Stimulated activated CD8-positive, alpha-beta memory T cell treated with anti-CD3 and anti-CD28 coated beads, Interleukin-15, amount 100 ng/mL, for 24 hours (primary cell): ENCODE measurements at regions not wholly inside any gene's neighbourhood (a gene's known extent, or its start where the extent isn't known, plus 50 kb on each side); places are given as distances from the start of the nearest gene placed in this dataset.
"Not testable (repeated sequence)": the region's sequence is repeated elsewhere in the genome, so short reads cannot be mapped to it uniquely, and the experiment has no call there.

Experiments used
- DNase-seq: peaks from one replicate; pipeline ENCODE4 v3.0.0-alpha.2; 2020; ENCODE audit warnings: low read depth

DNA sequence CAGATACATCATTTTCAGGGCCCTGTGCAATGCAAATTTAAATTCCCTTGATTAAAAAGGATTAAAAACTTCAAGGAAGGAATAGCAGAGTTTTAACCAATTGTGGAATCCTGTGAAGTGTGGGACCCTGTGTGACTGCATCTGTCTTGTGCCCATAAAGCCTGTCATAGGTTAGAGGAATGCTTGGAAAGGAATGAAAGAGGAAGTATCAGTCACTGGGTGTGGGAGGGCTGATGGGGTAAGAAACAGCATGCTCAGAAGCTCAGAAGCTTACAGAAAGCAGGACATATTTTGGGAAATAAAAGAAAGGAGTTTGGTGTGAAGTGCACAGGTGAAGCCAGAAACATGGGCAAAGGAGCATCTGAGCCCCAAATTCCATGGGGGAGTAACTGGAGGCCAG is 150.8 kb upstream of the ETV3 start:
- DNase-seq, result no peak

DNA sequence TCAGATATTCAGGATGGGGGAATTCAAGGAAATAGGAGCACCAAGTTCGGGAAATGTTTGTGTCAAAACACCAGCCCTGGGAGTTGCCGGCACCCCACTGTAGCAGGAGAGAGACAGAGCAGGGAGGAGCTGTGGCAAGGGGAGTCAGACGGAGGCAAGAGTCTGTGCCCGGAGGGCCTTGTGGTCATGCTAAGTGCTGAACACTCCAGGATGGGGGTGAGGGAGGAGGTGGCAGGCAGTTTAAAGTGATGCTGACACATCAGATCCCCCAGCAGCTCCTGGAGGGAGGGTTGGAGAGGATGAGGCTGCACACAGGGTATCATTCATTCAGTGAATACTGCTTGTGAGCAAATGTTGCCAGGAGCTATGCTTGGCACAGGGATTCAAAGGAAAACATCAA is 150.3 kb upstream of the ETV3 start:
- DNase-seq, result no peak

DNA sequence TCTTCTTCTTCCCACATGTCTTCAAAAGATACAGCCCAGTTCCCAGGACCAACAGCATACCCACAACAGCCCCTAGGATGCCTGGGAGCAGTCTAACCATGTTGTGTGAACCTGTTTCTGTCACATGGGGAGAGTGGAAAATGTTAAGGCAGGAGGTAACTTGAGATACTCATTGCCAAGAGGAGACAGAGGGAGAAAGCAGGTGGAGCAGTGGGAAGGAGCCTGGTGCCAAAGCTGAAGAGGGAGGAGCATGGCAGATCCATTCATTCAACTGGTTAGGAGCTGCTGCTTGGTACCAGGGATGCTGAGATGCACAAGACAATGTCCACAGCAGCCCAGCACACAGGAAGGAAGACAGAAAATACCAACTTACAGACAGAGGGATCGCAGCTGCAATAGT is 149.8 kb upstream of the ETV3 start:
- no peak for DNase-seq

DNA sequence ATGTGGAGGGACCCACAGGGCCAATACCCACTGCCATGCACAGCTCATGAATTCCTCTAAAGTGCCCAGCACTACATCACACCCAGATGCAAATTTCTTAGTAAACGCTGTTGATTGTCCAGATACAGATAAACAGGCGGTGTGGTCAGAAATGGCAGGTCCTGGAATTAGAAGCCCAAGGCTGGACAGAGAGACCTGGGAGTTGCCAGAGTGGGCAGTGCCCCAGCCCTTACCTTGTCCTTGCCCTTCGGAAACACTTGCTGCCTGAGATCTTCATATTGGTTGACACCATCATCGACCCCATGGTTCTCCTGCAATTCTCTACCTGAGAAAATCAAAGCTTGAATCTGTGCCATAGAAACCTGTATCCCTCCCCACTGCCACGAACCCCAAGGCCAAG is 149.3 kb upstream of the ETV3 start:
- no peak for DNase-seq

DNA sequence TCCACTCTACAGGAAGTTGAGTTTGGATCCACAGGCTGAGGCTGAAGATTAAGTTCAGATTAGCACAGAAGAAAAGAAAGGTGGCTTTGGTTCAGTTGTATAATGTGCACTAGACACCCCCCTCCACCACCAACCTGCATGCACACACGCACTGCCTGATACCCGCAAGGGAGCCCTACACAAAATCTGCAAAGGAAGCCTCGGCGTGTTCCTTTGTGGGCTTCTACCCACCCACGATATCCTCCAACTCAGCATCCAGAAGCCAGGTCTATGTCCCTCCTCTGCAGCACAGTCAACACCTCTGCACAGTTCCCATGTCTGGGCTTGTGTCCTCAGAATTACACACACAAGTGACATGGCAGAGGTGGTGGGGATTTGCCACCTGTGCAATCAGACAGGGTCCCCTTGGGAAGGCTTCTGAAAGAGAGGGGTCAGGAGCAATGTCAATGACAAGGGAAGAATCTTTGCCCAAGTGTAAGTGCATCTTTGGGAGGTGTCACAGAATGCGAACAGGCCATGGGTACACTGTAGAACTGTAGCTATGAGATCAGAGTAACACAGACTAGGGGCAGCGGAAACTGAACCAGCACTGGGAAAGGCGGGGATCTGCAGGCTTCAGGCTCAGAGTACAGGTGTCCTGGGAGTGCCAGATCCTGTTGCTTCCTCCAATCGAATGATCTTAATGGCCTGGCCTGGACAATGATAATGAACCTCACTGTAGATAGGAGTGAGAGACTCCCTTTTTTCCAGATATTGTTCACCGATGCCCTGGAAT is 148.6 kb upstream of the ETV3 start:
- DNase-seq, result no peak

DNA sequence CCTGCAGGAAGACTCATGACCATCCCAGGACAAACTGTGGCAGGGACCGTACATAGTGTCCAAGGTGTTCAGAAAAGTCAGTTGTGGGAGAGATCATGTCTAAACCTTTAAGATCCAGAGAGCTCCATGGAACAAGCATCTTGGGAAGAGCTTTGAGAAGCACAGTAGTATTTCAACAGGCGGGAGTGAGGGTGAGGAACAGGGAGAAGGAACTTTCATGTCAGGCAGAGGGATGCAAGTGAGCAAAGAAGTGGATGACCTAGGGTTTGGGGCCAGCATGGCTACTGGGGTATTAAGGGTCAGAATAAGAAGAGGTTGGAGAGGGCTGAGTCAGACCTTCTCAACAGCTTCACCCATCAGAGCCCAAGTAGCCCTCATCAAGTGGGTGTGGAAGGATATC is 147.9 kb upstream of the ETV3 start:
- no peak for DNase-seq

DNA sequence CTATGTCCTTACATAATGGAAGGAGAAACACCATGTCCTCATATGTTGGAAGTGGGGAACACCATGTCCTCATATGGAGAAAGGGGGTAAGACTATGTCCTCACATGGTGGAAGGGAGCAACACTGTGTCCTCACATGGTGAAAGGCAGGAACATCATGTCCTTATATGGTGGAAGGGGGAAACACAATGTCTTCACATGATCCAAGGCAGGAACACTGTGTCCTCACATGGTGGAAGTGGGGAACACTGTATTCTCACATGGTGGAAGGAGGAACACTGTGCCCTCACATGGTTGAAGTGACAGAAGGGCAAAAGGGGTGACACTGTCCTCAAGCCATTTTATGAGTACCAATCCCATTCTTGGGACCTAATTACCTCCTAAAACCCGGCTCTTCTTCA is 146.3 kb upstream of the ETV3 start:
- no peak for DNase-seq

DNA sequence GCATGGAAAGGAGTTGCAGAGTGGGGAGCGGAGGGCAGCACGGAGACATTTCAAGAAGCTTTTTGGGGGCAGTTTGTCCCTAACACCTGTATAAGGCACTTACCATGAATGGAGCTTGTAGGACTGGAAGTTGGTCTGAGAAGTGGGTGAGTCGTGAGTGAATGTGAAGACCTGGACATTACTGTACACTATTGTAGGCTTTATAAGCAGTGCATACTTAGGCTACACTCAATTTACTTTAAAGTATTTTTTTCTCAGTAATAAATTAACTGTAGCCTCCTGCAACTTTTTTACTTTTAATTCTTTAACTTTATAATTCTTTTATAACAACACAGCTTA is 141.6 kb upstream of the ETV3 start:
- no peak for DNase-seq

DNA sequence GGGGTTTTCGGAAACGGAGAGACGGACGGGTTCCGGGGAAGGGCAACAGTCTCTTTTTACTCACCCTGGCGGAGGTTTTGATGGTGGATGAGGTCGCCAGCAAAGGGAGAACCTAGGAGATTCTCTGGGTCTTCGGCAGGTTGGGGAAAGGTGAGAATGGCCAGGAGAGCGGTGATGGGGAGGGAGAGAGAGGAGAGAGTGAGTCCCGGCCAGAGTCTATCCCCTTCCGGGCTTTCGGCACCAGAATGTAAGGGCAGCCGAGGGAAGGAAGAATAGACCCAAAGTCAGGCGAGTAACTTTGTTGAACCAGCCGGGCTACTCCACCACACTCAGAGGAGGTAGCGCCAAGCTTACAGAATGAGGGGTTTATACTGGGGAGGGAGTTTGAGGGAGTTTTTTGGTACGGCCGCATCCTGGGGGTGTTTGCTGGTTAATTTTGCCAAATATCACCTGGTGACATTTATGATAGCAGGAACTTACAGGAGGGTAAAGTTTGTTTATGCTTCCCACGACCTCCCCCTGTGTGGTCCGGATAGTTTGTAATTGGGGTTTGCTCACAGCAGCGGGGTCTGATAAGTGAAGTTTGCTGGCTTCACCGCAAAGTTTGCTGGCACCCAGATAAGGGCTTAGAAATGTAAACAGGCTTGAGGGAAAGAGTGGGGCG is 141.1 kb upstream of the ETV3 start:
- DNase-seq, result no peak

DNA sequence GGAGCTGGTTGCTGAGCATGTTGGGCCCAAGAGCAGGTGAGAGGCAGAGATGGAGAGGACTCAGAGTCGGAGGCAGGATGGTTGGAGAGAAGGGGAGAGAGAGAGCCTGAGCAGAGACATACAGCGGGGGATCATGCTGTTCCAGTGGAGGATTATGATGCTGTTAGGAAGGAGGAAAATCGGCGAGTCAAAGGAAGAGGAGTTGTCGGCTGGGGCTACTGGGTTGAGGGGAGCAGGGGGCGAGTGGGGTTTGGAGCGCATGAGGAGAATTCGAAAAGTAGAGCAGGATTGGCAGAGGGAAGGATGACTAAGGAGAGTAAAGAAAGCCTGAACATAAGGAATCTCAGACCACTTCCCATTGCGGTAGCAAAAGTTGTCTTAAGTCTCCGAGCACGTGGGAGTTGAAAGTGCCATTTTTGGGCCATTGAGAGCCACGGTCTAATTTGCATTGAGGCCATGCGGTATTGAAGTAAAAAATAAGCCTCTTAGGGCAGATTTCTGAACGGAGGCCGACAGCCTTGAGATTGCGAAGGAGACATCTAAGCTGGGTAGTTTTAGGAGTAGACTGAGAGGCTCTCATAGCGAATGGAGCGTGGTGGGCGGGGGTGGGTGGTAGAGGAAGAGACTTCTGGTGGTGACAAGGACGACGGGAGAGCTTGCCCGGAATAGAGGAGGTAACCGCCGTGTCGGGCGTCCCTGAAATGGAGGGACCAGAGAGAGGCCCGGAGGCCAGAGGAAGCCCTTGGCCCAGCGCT is 140.4 kb upstream of the ETV3 start:
- no peak for DNase-seq

DNA sequence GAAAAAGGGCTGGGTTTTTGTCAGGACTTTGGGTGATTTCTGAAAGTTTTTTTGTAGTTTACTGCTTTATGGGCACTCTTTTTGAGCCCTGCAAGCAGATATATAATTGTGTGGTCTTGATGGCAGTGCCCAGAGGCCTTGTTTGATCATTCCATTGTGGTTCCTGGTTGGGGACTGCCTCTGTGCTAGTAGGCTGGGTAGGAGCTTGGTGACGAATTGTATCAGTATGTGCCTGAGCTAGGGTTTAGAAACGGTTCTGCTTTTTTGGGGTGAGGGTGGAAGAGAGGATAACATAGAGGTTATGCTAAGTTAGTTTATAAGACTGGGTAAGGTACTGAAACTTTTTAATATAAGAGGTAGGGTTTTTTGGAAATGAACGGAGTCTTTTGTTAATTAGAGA is 139.7 kb upstream of the ETV3 start:
- DNase-seq, result no peak

DNA sequence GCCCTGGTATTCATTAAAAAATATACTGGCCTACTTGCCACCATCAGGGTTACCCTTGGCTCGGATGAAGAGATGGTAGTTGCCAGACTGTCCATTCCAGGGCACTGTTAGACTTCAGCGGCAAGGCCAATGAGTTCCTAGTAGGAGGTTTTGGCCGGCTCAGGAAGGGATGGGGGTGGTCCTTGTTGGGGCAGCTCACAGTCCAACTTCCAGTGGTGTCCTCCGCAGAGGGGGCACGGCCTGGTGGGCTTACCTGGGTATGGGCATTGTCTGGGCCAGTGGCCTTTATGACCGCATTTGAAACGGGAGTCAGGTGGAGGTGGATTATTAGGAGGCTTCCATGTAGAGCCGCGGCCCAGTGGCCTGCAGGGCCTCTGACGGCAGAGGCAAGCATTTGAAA is 139.1 kb upstream of the ETV3 start:
- no peak for DNase-seq

DNA sequence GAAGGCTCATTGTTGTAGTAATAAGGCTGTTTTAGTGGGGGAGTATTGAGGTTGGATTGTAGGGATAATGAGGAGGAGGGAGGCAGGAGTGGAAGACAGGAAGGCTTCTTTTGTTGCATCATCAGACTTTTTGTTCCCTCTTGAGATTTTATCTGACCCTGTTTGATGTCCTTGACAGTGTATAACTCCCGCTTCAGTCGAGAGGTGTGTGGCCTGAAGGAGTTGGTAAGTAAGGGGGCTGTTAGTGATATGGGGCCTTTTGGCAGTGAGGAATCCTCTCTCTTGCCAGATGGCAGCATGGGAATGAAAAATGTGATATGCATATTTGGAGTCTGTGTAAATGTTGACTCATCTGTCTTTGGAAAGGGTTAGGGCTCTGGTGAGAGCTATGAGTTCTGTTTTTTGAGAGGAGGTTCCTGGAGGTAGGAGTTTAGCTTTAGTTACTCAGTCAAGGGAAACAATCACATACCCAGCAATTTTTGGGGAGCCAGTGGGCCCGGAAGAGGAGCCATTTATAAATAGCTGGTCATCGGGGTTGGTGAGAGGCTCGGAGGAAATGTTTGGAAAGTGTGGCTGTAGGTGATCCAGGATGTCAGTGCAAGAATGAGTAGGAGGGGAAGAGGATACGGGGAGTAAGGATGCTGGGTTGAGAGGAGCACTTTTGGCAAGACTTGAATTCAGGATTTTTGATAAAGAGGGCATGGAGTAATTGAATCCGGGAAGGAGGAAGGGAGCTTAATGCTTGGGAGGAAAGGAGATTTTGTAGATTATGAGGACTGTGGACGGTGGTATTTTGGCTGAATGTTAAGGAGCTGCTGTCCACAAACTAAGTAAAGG is 136.7 kb upstream of the ETV3 start:
- no peak for DNase-seq

DNA sequence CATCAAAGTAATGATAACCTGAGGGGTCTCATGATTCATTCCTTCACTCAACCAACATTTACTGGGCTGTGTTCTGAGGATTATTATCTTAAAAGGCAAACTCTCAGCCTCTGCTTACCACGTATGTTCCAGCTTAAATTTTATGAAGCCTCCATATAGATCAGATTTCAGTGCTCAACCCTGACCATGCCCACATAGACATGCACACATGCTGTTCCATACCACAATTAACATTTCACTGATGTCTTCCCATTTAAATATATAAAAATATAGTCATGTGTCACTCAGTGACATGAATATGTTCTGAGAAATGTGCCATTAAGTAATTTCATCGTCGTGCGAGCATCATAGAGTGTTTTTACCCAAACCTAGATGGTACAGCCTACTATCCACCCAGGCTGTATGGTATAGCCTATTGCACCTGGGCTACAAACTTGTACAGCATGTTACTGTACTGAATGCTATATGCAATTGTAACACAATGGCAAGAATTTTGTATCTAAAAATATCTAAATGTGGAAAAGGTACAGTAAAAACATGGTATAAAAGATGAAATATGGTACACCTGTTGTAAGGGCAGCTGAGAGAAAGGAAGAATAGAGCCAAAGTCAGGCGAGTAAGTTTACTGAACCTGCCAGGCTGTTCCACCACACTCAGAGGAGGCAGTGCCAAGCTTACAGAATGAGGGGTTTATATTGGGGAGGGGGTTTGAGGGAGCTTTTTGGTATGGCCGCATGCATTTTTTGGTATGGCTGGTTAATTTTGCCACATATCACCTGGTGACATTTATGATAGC is 134.7 kb upstream of the ETV3 start:
- DNase-seq, result no peak

DNA sequence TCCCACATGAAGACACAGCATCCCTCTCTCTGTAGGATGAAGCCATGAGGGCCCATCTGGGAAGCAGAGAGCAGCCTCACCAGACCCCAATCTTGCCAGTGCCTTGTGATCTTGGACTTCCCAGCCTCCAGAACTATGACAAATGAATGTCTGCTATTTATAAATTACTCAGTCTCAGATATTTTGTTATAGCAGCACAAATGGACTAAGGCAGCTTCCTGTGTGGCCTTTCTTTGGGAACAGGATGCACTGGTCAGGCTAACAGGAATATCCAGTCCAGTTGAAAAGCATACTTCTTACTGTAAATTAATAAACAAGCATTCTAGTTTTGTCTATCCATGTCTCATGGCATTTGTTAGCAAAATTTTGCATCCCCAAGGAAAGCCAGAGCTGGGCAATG is 134.1 kb upstream of the ETV3 start:
- no peak for DNase-seq

DNA sequence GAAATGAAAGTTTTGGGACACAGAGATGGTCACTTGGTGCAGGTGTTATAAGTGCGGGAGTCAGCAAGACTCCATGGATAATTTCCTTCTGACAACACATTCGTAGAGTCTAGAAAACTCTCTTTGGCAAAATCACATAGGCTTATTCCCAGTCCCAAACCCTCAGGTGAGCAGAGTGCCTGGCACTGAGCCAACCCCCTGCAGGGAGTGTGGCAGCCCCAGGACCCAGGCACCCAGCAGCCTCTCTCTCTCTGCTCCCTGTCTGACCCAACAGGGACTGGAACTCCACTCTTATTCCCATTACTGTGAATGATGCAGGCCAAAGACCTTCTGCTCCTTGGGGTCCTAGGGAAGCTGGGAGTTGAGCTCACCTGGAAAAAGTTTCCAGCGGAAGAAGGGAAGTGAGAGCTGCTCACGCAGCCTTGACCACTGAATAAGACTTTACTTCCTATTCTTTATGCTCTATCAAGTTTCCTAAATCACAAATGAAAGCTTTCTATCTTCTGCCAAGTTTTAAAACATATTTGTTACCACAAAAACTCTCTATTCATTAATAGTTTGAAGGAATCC is 132.6 kb upstream of the ETV3 start:
- DNase-seq, result no peak

DNA sequence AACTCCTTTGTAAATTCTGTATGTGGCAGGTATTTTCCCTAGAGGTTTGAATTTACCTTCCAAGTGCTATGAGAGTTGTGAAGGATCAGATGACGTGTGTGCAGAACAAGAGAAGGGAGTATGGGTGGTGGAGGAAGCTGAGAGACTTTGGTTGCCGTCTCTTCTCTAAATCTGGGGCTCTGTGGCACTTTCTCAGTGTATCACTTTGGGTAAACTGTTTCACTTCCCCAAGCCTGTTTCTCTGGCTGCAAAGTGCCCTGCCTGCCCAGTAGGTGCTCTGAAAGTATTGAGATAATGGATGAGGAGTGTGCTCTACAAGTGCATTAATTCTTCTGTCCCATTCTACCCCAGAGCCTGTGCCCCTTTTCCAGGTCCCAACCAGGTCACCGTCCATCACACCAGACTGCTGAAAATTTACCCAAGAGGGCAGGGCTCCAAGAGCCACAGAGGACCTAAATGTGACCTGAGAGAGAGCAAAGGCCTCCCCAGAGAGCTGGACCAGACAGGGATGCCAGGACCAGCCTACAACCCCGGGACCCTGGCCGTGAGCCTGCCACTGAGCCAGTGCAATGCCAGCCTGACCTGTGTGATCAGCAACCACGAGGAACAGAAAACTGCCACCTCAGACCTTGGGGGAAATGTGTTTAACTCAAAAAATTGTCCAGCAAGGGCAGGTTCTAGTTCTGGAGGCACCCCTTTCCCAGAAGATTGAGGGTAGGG is 131.6 kb upstream of the ETV3 start:
- no peak for DNase-seq

DNA sequence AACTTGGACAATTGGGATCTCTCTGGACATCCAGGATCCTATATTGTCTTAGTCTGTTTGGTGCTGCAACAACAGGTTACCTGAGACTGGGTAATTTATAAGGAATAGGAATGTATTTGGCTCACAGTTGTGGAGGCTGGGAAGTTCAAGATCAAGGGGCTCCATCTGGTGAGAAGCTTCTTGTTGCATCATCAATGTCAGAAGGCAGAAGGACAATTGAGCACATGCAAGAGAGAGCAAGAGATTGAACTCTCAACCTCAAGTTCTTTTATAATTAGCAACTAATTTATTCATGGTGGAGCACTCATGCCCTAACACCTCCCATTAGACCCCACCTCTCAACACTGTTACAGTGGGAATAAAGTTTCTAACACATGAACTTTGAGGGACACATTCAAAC is 124.7 kb upstream of the ETV3 start:
- DNase-seq, result no peak

DNA sequence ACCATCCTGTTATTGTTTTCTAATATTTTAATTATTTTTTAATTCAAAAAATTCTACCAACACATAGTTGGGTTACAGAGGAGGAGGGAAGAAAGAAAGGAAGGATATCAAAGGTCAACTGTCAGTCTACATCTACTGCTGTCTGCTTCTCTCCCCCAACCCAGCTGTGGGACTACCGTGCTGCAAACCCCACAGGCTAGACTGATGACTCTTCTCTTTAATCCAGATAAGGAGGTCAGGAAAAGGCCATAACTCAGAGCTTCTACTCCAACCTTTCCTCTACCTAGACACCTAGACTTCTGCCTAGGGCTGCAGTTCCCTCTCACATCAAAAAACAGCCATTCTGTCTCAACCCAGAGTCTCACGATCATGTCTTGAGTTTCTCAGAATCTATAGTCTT is 124.2 kb upstream of the ETV3 start:
- DNase-seq, result no peak

DNA sequence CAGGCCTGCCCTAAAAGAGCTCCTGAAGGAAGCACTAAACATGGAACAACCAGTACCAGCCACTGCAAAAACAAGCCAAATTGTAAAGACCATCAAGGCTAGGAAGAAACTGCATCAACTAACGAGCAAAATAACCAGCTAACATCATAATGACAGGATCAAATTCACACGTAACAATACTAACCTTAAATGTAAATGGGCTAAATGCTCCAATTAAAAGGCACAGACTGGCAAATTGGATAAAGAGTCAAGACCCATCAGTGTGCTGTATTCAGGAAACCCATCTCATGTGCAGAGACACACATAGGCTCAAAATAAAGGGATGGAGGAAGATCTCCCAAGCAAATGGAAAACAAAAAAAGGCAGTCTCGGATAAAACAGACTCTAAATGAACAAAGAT is 117.7 kb upstream of the ETV3 start:
- not testable (repeated sequence) for DNase-seq

DNA sequence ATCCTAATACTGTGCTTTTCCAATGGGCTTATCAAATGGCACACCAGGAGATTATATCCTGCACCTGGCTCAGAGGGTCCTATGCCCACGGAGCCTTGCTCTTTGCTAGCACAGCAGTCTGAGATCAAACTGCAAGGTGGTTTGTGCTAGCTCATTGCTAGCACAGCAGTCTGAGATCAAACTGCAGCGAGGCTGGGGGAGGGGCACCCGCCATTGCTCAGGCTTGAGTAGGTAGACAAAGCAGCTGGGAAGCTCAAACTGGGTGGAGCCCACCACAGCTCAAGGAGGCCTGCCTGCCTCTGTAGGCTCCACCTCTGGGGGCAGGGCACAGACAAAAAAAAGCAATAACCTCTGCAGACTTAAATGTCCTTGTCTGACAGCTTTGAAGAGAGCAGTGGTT is 116.0 kb upstream of the ETV3 start:
- DNase-seq, result not testable (repeated sequence)
